H9 (cell line): ENCODE measurements at regions not wholly inside any gene's neighbourhood (a gene's known extent, or its start where the extent isn't known, plus 50 kb on each side); places are given as distances from the start of the nearest gene placed in this dataset.

Experiments
- DNase-seq: peaks from one replicate; pipeline ENCODE4 v3.0.0-alpha.2; 2017
- H2AFZ ChIP-seq: one replicate; pipeline ENCODE4 v1.6.1; 2013; ENCODE audit warnings: mild to moderate bottlenecking, low read length, control low read depth, moderate library complexity
- H2AK5ac ChIP-seq: 2 replicates; pipeline ENCODE4 v1.6.1; 2013; ENCODE audit warnings: low read length, control low read depth, mixed read lengths; ENCODE audit not compliant: insufficient read length
- H2BK120ac ChIP-seq: one replicate; pipeline ENCODE4 v1.6.1; 2013; ENCODE audit warnings: low read depth, mild to moderate bottlenecking, low read length, control low read depth, inconsistent platforms; ENCODE audit not compliant: poor library complexity, severe bottlenecking
- H2BK12ac ChIP-seq: 2 replicates; pipeline ENCODE4 v1.6.1; 2013; ENCODE audit warnings: low read length, control low read depth, mixed read lengths, low read depth; ENCODE audit not compliant: insufficient read length
- H2BK15ac ChIP-seq: 2 replicates; pipeline ENCODE4 v1.6.1; 2013; ENCODE audit warnings: low read depth, low read length, control low read depth
- H2BK20ac ChIP-seq: one replicate; pipeline ENCODE4 v1.6.1; 2013; ENCODE audit warnings: low read depth, mild to moderate bottlenecking, low read length, control low read depth, inconsistent platforms; ENCODE audit not compliant: poor library complexity, severe bottlenecking
- H2BK5ac ChIP-seq: 2 replicates; pipeline ENCODE4 v1.6.1; 2013; ENCODE audit warnings: low read length, control low read depth, mixed read lengths; ENCODE audit not compliant: insufficient read length
- H3K14ac ChIP-seq: 2 replicates; pipeline ENCODE4 v1.6.1; 2013; ENCODE audit warnings: low read length, control low read depth; ENCODE audit not compliant: insufficient read depth
- H3K18ac ChIP-seq: 2 replicates; pipeline ENCODE4 v1.6.1; 2013; ENCODE audit warnings: low read depth, mild to moderate bottlenecking, mixed read lengths, low read length, control low read depth; ENCODE audit not compliant: insufficient read length
- H3K23ac ChIP-seq: 2 replicates; pipeline ENCODE4 v1.6.1; 2013; ENCODE audit warnings: low read length, control low read depth, mixed read lengths, low read depth; ENCODE audit not compliant: insufficient read length
- H3K23me2 ChIP-seq: 2 replicates; pipeline ENCODE4 v1.6.1; 2013; ENCODE audit warnings: low read depth, mild to moderate bottlenecking, mixed read lengths, low read length, control low read depth; ENCODE audit not compliant: insufficient read length, poor library complexity, severe bottlenecking
- H3K27ac ChIP-seq: 2 replicates; pipeline ENCODE4 v1.5.1; 2013; ENCODE audit warnings: low read length, control low read depth, mixed read lengths, low read depth; ENCODE audit not compliant: insufficient read length
- H3K27me3 ChIP-seq: 2 replicates; pipeline ENCODE4 v1.6.1; 2013; ENCODE audit warnings: low read length, control low read depth, inconsistent platforms; ENCODE audit not compliant: insufficient read depth
- H3K4ac ChIP-seq: 2 replicates; pipeline ENCODE4 v1.6.1; 2013; ENCODE audit warnings: low read depth, mild to moderate bottlenecking, control low read depth, inconsistent platforms, low read length, moderate library complexity
- H3K4me1 ChIP-seq: 2 replicates; pipeline ENCODE4 v1.6.1; 2013; ENCODE audit warnings: low read length, control low read depth, inconsistent platforms; ENCODE audit not compliant: insufficient read depth
- H3K4me2 ChIP-seq: 2 replicates; pipeline ENCODE4 v1.6.1; 2013; ENCODE audit warnings: low read length, control low read depth, mixed read lengths; ENCODE audit not compliant: insufficient read length, insufficient read depth
- H3K56ac ChIP-seq: 2 replicates; pipeline ENCODE4 v1.6.1; 2013; ENCODE audit warnings: low read depth, mild to moderate bottlenecking, mixed read lengths, low read length, control low read depth; ENCODE audit not compliant: insufficient read length
- H3K79me1 ChIP-seq: 2 replicates; pipeline ENCODE4 v1.6.1; 2013; ENCODE audit warnings: low read depth, mild to moderate bottlenecking, moderate library complexity, low read length, control low read depth, inconsistent platforms; ENCODE audit not compliant: insufficient read depth, poor library complexity, severe bottlenecking
- H3K79me2 ChIP-seq: 2 replicates; pipeline ENCODE4 v1.6.1; 2013; ENCODE audit warnings: low read length, control low read depth, inconsistent platforms; ENCODE audit not compliant: insufficient read depth
- H3K9ac ChIP-seq: 2 replicates; pipeline ENCODE4 v1.6.1; 2013; ENCODE audit warnings: low read length, control low read depth, mixed read lengths; ENCODE audit not compliant: insufficient read length; ENCODE audit errors: extremely low read depth
- H3K9me3 ChIP-seq: one replicate; pipeline ENCODE4 v1.6.1; 2013; ENCODE audit warnings: low read depth, low read length, inconsistent platforms; ENCODE audit not compliant: control insufficient read depth
- H3T11ph ChIP-seq: one replicate; pipeline ENCODE4 v1.6.1; 2013; ENCODE audit warnings: mild to moderate bottlenecking, low read length, control low read depth, inconsistent platforms
- H4K20me1 ChIP-seq: one replicate; pipeline ENCODE4 v1.6.1; 2013; ENCODE audit not compliant: control insufficient read depth, insufficient read length, insufficient read depth
- H4K5ac ChIP-seq: 2 replicates; pipeline ENCODE4 v1.6.1; 2013; ENCODE audit warnings: low read depth, mild to moderate bottlenecking, mixed read lengths, low read length, control low read depth; ENCODE audit not compliant: insufficient read length
- H4K8ac ChIP-seq: replicated peaks from 2 replicates; pipeline ENCODE4 v1.6.1; 2013; ENCODE audit warnings: low read length, control low read depth, mixed read lengths, low read depth; ENCODE audit not compliant: insufficient read length
- H4K91ac ChIP-seq: 2 replicates; pipeline ENCODE4 v1.6.1; 2013; ENCODE audit warnings: low read depth, mild to moderate bottlenecking, moderate library complexity, mixed read lengths, low read length, control low read depth; ENCODE audit not compliant: insufficient read length
- H3K27ac Mint-ChIP-seq, 3 experiments: 2 replicates in 2 of 3; 3 replicates in 1 of 3; pipeline ENCODE4 v1.8.0; 2020 to 2021; ENCODE audit warnings: mixed read lengths in 3 of 3, mild to moderate bottlenecking in 1 of 3, moderate library complexity in 1 of 3
- H3K27me3 Mint-ChIP-seq: 2 replicates; pipeline ENCODE4 v1.8.0; 2021; ENCODE audit warnings: low read depth, mild to moderate bottlenecking, moderate library complexity, mixed read lengths
- H3K36me3 Mint-ChIP-seq, 3 experiments: 2 replicates in 2 of 3; 3 replicates in 1 of 3; pipeline ENCODE4 v1.8.0; 2020 to 2021; ENCODE audit warnings: low read depth in 3 of 3, mixed read lengths in 3 of 3; ENCODE audit not compliant: insufficient read depth in 1 of 3
- H3K4me1 Mint-ChIP-seq, 2 experiments: 2 replicates each; pipeline ENCODE4 v1.8.0; 2020; ENCODE audit warnings: mixed read lengths in 2 of 2
- H3K4me3 Mint-ChIP-seq, 2 experiments: 2 replicates in 1 of 2; 3 replicates in 1 of 2; pipeline ENCODE4 v1.8.0; 2020 to 2021; ENCODE audit warnings: mild to moderate bottlenecking in 2 of 2, mixed read lengths in 2 of 2, moderate library complexity in 1 of 2
- H3K9me3 Mint-ChIP-seq, 2 experiments: 2 replicates in 1 of 2; 3 replicates in 1 of 2; pipeline ENCODE4 v1.8.0; 2020; ENCODE audit warnings: mild to moderate bottlenecking in 2 of 2, mixed read lengths in 2 of 2, moderate library complexity in 1 of 2
- WGBS: extraction: QIAGEN DNeasy Blood & Tissue Kit; methylation state at CpG from one replicate; pipeline ENCODE4 v1.1.7; 2013; ENCODE audit warnings: missing lambda C conversion rate, low lambda C conversion rate, mixed read lengths; ENCODE audit not compliant: insufficient read length; ENCODE audit errors: extremely low coverage; 5-methylcytosine and 5-hydroxymethylcytosine counted together
- TF ChIP-seq, protein P1 (sequence below): fragments of 200-600 bp; sonication (generic); conservative IDR thresholded peaks from 3 replicates; pipeline ENCODE4 v1.8.0; 2021; ENCODE audit warnings: antibody characterized with exemption, mild to moderate bottlenecking

DNA sequence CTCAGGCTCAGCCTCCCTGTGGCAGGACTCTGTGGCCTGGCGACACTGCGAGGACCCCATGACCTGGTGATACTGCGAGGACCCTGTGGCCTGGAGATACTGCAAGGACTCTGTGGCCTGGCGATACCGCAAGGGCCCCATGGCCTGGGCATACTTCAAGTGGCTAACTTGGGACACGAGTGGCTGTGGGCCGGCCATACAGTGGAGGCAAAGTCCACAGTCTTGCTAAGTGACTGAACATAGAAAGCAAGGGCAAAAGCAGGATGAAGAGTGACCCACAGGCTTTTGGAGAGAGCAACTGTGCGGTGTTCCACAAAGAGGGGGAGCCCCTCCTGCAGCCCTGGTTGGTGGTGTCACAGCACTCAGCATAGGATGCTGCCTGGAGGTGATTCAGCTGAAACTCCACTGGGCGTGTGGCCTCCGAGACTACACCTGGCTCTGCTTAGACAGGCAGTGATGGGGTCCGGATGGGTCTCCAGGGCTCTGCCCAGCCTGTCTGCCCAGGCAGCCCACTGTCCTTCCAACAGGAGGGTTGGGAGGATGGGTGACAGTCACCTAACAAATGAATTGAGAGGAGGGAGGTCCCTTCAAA lies 691.0 kb upstream of the HS6ST1 start:
- H3K23ac ChIP-seq: no peak overlapping the region
- H3K79me1 ChIP-seq: no peaks in the 10 kb centered on the region
- H3K27ac ChIP-seq: no peak overlapping the region
- H3K18ac ChIP-seq: no peak overlapping the region
- no peak overlapping the region for H3K4ac ChIP-seq
- no peak overlapping the region; a peak in 1 of 7 replicates for H3K27ac Mint-ChIP-seq
- H3K4me2 ChIP-seq: no peak overlapping the region
- H4K8ac ChIP-seq: no peak overlapping the region
- no CpG with 5 or more reads among the region's 11 CpGs for WGBS
- H3K14ac ChIP-seq: no peak overlapping the region; the same call in 1 of the 2 replicates
- no peak overlapping the region for H4K5ac ChIP-seq
- no peaks in the 10 kb centered on the region for H3K27me3 ChIP-seq
- H2AFZ ChIP-seq: no peak overlapping the region
- no peak overlapping the region for H4K91ac ChIP-seq
- H3K4me3 Mint-ChIP-seq: no peak overlapping the region
- no peaks in the 10 kb centered on the region for H3K9me3 Mint-ChIP-seq
- no peaks in the 10 kb centered on the region; a peak in 1 of 7 replicates for H3K36me3 Mint-ChIP-seq
- no peak overlapping the region for H3K56ac ChIP-seq
- H3T11ph ChIP-seq: no peak overlapping the region
- no peak overlapping the region for H2BK120ac ChIP-seq
- no peaks in the 10 kb centered on the region for H4K20me1 ChIP-seq
- no peak for DNase-seq
- no peak overlapping the region for H2BK12ac ChIP-seq
- H3K9me3 ChIP-seq: no peaks in the 10 kb centered on the region
- H3K79me2 ChIP-seq: no peaks in the 10 kb centered on the region
- H3K9ac ChIP-seq: no peak overlapping the region
- no peaks in the 10 kb centered on the region for H3K4me1 ChIP-seq
- no peak overlapping the region for H2BK5ac ChIP-seq
- H2AK5ac ChIP-seq: no peak overlapping the region
- no peaks in the 10 kb centered on the region for H3K23me2 ChIP-seq
- H3K27me3 Mint-ChIP-seq: peaks cover 4% of the 10 kb centered on the region
- H2BK15ac ChIP-seq: no peak overlapping the region
- H2BK20ac ChIP-seq: no peak overlapping the region
- TF ChIP-seq, protein P1, sequence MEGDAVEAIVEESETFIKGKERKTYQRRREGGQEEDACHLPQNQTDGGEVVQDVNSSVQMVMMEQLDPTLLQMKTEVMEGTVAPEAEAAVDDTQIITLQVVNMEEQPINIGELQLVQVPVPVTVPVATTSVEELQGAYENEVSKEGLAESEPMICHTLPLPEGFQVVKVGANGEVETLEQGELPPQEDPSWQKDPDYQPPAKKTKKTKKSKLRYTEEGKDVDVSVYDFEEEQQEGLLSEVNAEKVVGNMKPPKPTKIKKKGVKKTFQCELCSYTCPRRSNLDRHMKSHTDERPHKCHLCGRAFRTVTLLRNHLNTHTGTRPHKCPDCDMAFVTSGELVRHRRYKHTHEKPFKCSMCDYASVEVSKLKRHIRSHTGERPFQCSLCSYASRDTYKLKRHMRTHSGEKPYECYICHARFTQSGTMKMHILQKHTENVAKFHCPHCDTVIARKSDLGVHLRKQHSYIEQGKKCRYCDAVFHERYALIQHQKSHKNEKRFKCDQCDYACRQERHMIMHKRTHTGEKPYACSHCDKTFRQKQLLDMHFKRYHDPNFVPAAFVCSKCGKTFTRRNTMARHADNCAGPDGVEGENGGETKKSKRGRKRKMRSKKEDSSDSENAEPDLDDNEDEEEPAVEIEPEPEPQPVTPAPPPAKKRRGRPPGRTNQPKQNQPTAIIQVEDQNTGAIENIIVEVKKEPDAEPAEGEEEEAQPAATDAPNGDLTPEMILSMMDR: no peak
- H3K4me1 Mint-ChIP-seq: peaks cover 0 to 3% of the 10 kb centered on the region in 2 experiments; a peak in 1 of 4 replicates
